Endodermal cell (in vitro differentiated cells): ENCODE measurements at regions not wholly inside any gene's neighbourhood (a gene's known extent, or its start where the extent isn't known, plus 50 kb on each side); places are given as distances from the start of the nearest gene placed in this dataset.

ENCODE experiments used
- DNase-seq: peaks from one replicate; pipeline ENCODE4 v3.0.0-alpha.2; 2017
- H3K27ac ChIP-seq: 2 replicates; pipeline ENCODE4 v1.5.1; 2013; ENCODE audit warnings: mild to moderate bottlenecking, low read depth, low read length, moderate library complexity
- H3K27me3 ChIP-seq: 2 replicates; pipeline ENCODE4 v1.6.1; 2013; ENCODE audit warnings: mild to moderate bottlenecking, low read length, moderate library complexity; ENCODE audit not compliant: insufficient read depth, control insufficient read depth, poor library complexity, severe bottlenecking
- H3K36me3 ChIP-seq: 2 replicates; pipeline ENCODE4 v1.7.0; 2013; ENCODE audit warnings: mild to moderate bottlenecking, low read length, moderate library complexity; ENCODE audit not compliant: control insufficient read depth, insufficient read depth
- H3K4me1 ChIP-seq: one replicate; pipeline ENCODE4 v1.7.0; 2013; ENCODE audit warnings: low read length; ENCODE audit not compliant: control insufficient read depth, insufficient read depth
- H3K4me3 ChIP-seq: 2 replicates; pipeline ENCODE4 v1.5.1; 2013; ENCODE audit warnings: mild to moderate bottlenecking, low read length, moderate library complexity
- H3K9ac ChIP-seq: 2 replicates; pipeline ENCODE4 v1.6.1; 2013; ENCODE audit warnings: mild to moderate bottlenecking, low read length, moderate library complexity; ENCODE audit not compliant: poor library complexity, severe bottlenecking; ENCODE audit errors: extremely low read depth
- H3K9me3 ChIP-seq: 2 replicates; pipeline ENCODE4 v1.6.1; 2013; ENCODE audit warnings: mild to moderate bottlenecking, low read length, moderate library complexity; ENCODE audit not compliant: control insufficient read depth
- H3K27ac Mint-ChIP-seq: 2 replicates; pipeline ENCODE4 v1.8.0; 2020; ENCODE audit warnings: mixed read lengths
- H3K27me3 Mint-ChIP-seq: 2 replicates; pipeline ENCODE4 v1.8.0; 2021; ENCODE audit warnings: mild to moderate bottlenecking, mixed read lengths; ENCODE audit not compliant: insufficient read depth
- H3K36me3 Mint-ChIP-seq: 2 replicates; pipeline ENCODE4 v1.8.0; 2020; ENCODE audit warnings: low read depth, mixed read lengths
- H3K4me1 Mint-ChIP-seq: 2 replicates; pipeline ENCODE4 v1.8.0; 2020; ENCODE audit warnings: mixed read lengths
- H3K4me3 Mint-ChIP-seq: 2 replicates; pipeline ENCODE4 v1.8.0; 2020; ENCODE audit warnings: mild to moderate bottlenecking, moderate library complexity, mixed read lengths
- H3K9me3 Mint-ChIP-seq: 2 replicates; pipeline ENCODE4 v1.8.0; 2020; ENCODE audit warnings: mild to moderate bottlenecking, mixed read lengths
- CTCF ChIP-seq: fragments of 200-600 bp; sonication (generic); conservative IDR thresholded peaks from 2 replicates; pipeline ENCODE4 v1.5.0; 2021; ENCODE audit warnings: antibody characterized with exemption, mild to moderate bottlenecking
- WGBS, 2 experiments: methylation state at CpG; one replicate each; pipeline versions ENCODE4 v1.1.5 to v1.1.7; 2013; ENCODE audit warnings: missing lambda C conversion rate in 2 of 2, mixed read lengths in 1 of 2; ENCODE audit not compliant: insufficient coverage in 1 of 2, insufficient read length in 1 of 2; 5-methylcytosine and 5-hydroxymethylcytosine counted together

GRCh38 chr22:27213766-27214581, 556.6 kb downstream of the MIAT start:
- Histone ChIP-seq H3K27ac (no peak overlapping the region), H3K4me1 (no peaks in the 10 kb centered on the region), H3K4me3 (no peak overlapping the region), H3K27me3 (no peaks in the 10 kb centered on the region), H3K36me3 (no peaks in the 10 kb centered on the region), H3K9ac (no peak overlapping the region), H3K9me3 (no peaks in the 10 kb centered on the region)
- no peak for TF ChIP-seq CTCF
- WGBS, 2 experiments, result 92 to 95% methylated on average over 11 to 17 of the region's 17 CpGs
- Mint-ChIP-seq H3K4me3 (no peak overlapping the region), H3K4me1 (peaks cover 5% of the 10 kb centered on the region), H3K27me3 (peaks cover 49% of the 10 kb centered on the region), H3K9me3 (no peaks in the 10 kb centered on the region), H3K27ac (no peak overlapping the region), H3K36me3 (no peaks in the 10 kb centered on the region)
- DNase-seq, result no peak

GRCh38 chr22:27214691-27215090, 557.3 kb downstream of the MIAT start:
- Mint-ChIP-seq H3K4me3 (no peak overlapping the region), H3K4me1 (peaks cover 5% of the 10 kb centered on the region), H3K27ac (no peak overlapping the region), H3K36me3 (no peaks in the 10 kb centered on the region), H3K9me3 (no peaks in the 10 kb centered on the region), H3K27me3 (peaks cover 50% of the 10 kb centered on the region)
- Histone ChIP-seq H3K36me3 (no peaks in the 10 kb centered on the region), H3K27me3 (no peaks in the 10 kb centered on the region), H3K9me3 (no peaks in the 10 kb centered on the region), H3K4me1 (no peaks in the 10 kb centered on the region), H3K27ac (no peak overlapping the region), H3K9ac (no peak overlapping the region), H3K4me3 (no peak overlapping the region)
- no peak for DNase-seq
- 81 to 83% methylated on average over 6 of the region's 6 CpGs for WGBS, 2 experiments
- TF ChIP-seq CTCF, result no peak

GRCh38 chr22:27215871-27216270, 558.5 kb downstream of the MIAT start:
- no peaks in the 10 kb centered on the region for H3K9me3 Mint-ChIP-seq

More at GRCh38 chr22:27215871-27216270, 558.5 kb downstream of the MIAT start:
- Histone ChIP-seq H3K9me3 (no peaks in the 10 kb centered on the region), H3K27ac (no peak overlapping the region), H3K27me3 (no peaks in the 10 kb centered on the region), H3K36me3 (no peaks in the 10 kb centered on the region), H3K9ac (no peak overlapping the region), H3K4me3 (no peak overlapping the region), H3K4me1 (no peaks in the 10 kb centered on the region)
- Mint-ChIP-seq H3K27me3 (peaks cover 47% of the 10 kb centered on the region), H3K4me3 (no peak overlapping the region), H3K36me3 (no peaks in the 10 kb centered on the region), H3K27ac (no peak overlapping the region), H3K4me1 (peaks cover 5% of the 10 kb centered on the region)
- WGBS, 2 experiments, result 79 to 82% methylated on average over 4 to 5 of the region's 5 CpGs
- TF ChIP-seq CTCF, result no peak
- no peak for DNase-seq
